ENCODE measurements at regions not wholly inside any gene's neighbourhood (a gene's known extent, or its start where the extent isn't known, plus 50 kb on each side); places are given as distances from the start of the nearest gene placed in this dataset.

- no peak overlapping the region for H3K4me3 ChIP-seq
- no peak for ATAC-seq
- WGBS, 2 donors (ENCODE audit: low coverage in 1 of 2) = 85 to 100% methylated on average over 1 to 6 of the region's 6 CpGs
- TF ChIP-seq CTCF (IDR thresholded peaks at IDR 0.05) (no peak), POLR2A (IDR thresholded peaks at IDR 0.05) (no peak), EP300 (IDR thresholded peaks at IDR 0.05) (no peak), POLR2AphosphoS5 (IDR thresholded peaks at IDR 0.05) (no peak)
- no peaks in the 10 kb centered on the region for H3K4me1 ChIP-seq
- no peaks in the 10 kb centered on the region for H3K9me3 ChIP-seq
- H3K27me3 ChIP-seq = no peaks in the 10 kb centered on the region
- no peaks in the 10 kb centered on the region for H3K36me3 ChIP-seq
- H3K27ac ChIP-seq = no peak overlapping the region
Observed at GRCh38 chr16:75997606-75998005, 271.3 kb upstream of the CPHXL start.

- Histone ChIP-seq H3K4me3 (no peak overlapping the region), H3K36me3 (no peaks in the 10 kb centered on the region), H3K4me1 (no peaks in the 10 kb centered on the region), H3K9me3 (no peaks in the 10 kb centered on the region), H3K27me3 (no peaks in the 10 kb centered on the region), H3K27ac (no peak overlapping the region)
- TF ChIP-seq POLR2A (IDR thresholded peaks at IDR 0.05) (no peak), EP300 (IDR thresholded peaks at IDR 0.05) (no peak), POLR2AphosphoS5 (IDR thresholded peaks at IDR 0.05) (no peak), CTCF (IDR thresholded peaks at IDR 0.05) (no peak)
- 67 to 100% methylated on average over 1 of the region's 1 CpG for WGBS, 2 donors (ENCODE audit: low coverage in 1 of 2)
- no peak for ATAC-seq
Observed at GRCh38 chr16:76007645-76008044, 269.6 kb upstream of the CNTNAP4 start.

DNA sequence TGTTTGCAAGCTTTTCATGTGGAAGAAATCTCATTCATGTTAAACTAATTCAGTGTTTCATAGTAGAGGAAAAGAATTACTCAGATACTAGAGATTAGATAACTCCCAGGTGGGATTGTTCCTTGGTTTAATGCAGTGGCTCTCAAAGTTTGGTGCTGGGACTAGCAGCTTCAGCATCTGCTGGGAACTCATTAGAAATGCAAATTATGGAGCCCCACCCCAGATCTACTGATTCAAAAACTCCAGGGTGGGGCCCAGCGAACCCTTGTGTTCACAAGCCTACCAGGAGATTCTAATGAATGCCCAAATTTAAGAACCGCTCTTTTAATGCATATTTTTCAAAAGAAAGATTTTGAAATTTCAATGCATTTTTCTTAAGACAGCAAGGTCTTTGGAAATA lies 253.4 kb upstream of the CNTNAP4 start:
- Histone ChIP-seq H3K36me3 (no peaks in the 10 kb centered on the region), H3K27ac (no peak overlapping the region), H3K4me3 (no peak overlapping the region), H3K27me3 (no peaks in the 10 kb centered on the region), H3K4me1 (no peaks in the 10 kb centered on the region), H3K9me3 (peaks cover 0 to 7% (median 0%) of the 10 kb centered on the region in 3 donors)
- no peak for TF ChIP-seq CTCF (IDR thresholded peaks at IDR 0.05)
- no peak for ATAC-seq
- WGBS, 2 donors (ENCODE audit: low coverage in 1 of 2) = 85 to 92% methylated on average over 2 of the region's 2 CpGs

GRCh38 chr16:76035689-76036088 lies 241.5 kb upstream of the CNTNAP4 start:
- WGBS, 2 donors (ENCODE audit: low coverage in 1 of 2) = 45 to 48% methylated on average over 2 of the region's 2 CpGs
- Histone ChIP-seq H3K9me3 (no peaks in the 10 kb centered on the region), H3K27ac (no peak overlapping the region), H3K4me1 (no peaks in the 10 kb centered on the region), H3K27me3 (no peaks in the 10 kb centered on the region), H3K4me3 (no peak overlapping the region), H3K36me3 (no peaks in the 10 kb centered on the region)
- TF ChIP-seq CTCF (IDR thresholded peaks at IDR 0.05) = no peak
- no peak for TF ChIP-seq POLR2A (IDR thresholded peaks at IDR 0.05)
- no peak for TF ChIP-seq POLR2AphosphoS5 (IDR thresholded peaks at IDR 0.05)
- no peak for TF ChIP-seq EP300 (IDR thresholded peaks at IDR 0.05)
- no peak for ATAC-seq

DNA sequence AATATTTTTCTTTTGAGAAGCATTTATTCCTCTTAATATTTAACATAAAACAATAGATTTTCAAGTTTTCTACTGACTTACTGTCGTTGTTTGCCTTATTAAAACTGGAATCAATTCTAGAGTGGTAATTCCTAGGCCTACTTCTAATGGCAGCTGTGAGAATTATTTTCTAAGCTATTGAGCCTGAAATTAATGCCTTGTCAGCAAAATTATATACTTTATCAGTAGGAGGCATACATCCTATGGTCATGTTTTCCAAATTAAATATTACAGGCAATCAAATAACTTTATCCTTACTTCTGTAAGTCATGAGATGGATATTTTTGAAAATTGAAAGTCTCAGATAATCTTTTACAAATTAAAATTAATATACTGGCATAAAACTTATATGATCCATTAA lies 239.1 kb upstream of the CNTNAP4 start:
- Histone ChIP-seq H3K36me3 (no peaks in the 10 kb centered on the region), H3K4me1 (no peaks in the 10 kb centered on the region), H3K4me3 (no peak overlapping the region), H3K27ac (no peak overlapping the region), H3K27me3 (no peaks in the 10 kb centered on the region), H3K9me3 (no peaks in the 10 kb centered on the region)
- no peak for TF ChIP-seq POLR2A (IDR thresholded peaks at IDR 0.05)
- no peak for TF ChIP-seq EP300 (IDR thresholded peaks at IDR 0.05)
- no peak for TF ChIP-seq POLR2AphosphoS5 (IDR thresholded peaks at IDR 0.05)
- no peak for TF ChIP-seq CTCF (IDR thresholded peaks at IDR 0.05)
- ATAC-seq = no peak
- 73 to 89% methylated on average over 1 of the region's 1 CpG for WGBS, 2 donors (ENCODE audit: low coverage in 1 of 2)
